GM20000 (cell line): ENCODE measurements at regions not wholly inside any gene's neighbourhood (a gene's known extent, or its start where the extent isn't known, plus 50 kb on each side); places are given as distances from the start of the nearest gene placed in this dataset.
A peak's percentile ranks its signal among the peaks of the same experiment; 100 is the strongest.
"Not testable (repeated sequence)": the region's sequence is repeated elsewhere in the genome, so short reads cannot be mapped to it uniquely, and the experiment has no call there.

Experiments used
- DNase-seq: peaks from one replicate; pipeline ENCODE4 v3.0.0; 2012; ENCODE audit warnings: low spot score
- TF ChIP-seq, protein P1 (sequence below): IDR thresholded peaks from 2 replicates; pipeline ENCODE4 v1.5.1; 2012; ENCODE audit warnings: mild to moderate bottlenecking, control low read depth; ENCODE audit errors: extremely low read depth, missing control alignments

DNA sequence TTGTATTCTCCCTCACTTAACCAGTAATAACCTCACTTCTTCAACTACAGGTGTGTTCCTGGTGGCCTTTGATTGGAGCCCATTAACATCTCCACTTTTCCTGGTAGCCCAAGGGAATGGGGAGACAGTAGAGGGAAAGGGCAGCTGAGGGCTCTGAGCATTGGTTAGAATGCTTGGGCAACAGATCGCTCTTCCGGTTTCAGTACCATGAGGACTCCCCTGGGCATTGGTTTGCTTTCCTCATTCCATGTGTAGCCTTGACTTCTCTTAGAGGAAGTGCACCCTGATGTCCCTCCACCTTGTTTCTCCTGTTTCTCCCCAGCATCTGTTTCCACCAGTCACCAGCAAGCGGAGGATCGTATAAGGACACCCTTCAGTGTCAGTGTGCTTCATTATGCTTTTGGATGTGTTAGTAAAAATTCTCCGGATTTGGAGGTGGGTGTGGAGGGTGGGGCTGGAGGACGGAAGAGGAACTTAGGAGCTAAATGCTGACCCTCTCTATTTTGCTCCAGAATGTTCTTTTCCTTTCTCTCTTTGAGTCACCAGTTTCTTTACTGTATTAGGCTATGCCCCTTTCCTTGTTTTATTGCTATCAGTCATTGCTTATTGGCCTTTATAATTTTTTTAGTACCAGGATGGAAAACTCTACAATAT is 50.6 kb upstream of the ZNG1B start:
- DNase-seq = not testable (repeated sequence)

DNA sequence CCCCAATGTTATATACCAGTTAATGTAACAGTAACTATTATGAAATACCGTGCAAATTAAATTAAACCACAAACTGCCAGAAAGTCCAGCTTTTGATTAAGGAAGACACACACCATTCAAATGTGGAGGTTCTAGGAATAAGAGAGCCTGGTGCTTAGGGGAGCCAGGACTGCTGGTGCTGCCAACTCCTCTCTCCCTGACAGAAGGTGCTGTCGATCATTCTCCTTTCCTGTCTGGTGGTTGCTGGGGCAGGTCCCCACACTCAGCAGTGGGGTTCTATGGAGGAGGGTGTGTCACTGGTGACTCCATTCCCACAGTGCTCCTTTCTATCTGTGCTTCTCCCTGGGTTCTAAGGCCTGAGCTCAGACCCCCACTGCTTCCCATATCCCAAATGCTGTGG is 57.9 kb upstream of the ZNG1B start:
- DNase-seq = not testable (repeated sequence)

DNA sequence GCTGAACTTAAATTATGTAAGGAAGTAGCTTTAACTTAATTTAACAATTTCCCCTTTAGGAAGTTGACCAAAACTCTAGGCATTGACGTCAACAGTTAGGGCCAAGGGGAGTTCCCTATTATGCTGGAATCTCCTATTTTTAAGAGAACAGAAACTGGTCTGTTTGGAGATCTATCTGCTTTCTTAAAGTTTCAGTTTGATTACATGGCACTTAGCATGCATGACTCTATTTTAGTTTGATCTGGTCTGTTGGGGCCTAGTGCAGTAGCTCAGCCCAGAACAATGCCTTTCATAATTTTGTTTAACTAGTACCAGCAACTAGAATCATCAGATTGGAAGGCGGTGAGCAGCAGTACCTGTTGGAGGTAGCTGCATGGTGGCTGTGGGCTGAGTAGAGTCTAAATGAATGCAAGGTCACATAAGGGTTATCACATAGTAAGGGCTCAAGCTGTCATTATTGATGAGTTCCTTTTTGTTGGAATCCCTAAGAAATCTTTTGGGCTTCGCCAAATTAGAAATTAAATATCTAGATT is 60.5 kb upstream of the ZNG1B start:
- TF ChIP-seq, protein P1, sequence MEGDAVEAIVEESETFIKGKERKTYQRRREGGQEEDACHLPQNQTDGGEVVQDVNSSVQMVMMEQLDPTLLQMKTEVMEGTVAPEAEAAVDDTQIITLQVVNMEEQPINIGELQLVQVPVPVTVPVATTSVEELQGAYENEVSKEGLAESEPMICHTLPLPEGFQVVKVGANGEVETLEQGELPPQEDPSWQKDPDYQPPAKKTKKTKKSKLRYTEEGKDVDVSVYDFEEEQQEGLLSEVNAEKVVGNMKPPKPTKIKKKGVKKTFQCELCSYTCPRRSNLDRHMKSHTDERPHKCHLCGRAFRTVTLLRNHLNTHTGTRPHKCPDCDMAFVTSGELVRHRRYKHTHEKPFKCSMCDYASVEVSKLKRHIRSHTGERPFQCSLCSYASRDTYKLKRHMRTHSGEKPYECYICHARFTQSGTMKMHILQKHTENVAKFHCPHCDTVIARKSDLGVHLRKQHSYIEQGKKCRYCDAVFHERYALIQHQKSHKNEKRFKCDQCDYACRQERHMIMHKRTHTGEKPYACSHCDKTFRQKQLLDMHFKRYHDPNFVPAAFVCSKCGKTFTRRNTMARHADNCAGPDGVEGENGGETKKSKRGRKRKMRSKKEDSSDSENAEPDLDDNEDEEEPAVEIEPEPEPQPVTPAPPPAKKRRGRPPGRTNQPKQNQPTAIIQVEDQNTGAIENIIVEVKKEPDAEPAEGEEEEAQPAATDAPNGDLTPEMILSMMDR = no peak
- DNase-seq = peak; percentile 31

DNA sequence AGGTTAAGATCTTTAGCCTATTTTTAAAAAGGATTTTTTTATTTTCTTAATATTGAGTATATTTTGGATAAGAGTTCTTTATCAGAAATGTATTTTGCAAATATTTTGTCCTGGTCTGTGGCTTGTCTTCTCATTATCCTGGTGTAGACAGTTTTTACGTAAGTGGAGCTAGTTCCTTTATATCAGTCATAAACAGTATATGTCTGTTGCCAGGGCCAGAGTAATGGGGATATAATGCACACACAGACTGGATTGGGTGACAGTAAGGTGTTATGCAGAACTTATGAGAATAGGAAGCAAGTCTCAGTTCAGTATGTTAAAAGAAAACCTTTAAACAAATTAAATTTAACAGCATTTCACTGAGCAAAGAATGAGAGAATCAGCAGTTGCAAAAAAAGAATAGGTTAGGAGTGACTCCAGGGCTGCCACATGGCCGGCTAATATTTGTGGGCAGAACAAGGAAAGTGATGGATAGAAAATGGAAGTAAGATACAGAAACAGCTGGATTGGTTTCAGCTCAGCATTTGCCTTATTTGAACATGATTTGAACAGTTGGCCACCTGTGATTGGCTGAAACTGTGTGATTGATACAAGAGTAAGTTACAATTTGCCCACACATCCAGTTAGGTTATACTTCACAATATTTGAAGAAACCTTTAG is 61.1 kb upstream of the ZNG1B start:
- DNase-seq = no peak
- TF ChIP-seq, protein P1 = no peak

DNA sequence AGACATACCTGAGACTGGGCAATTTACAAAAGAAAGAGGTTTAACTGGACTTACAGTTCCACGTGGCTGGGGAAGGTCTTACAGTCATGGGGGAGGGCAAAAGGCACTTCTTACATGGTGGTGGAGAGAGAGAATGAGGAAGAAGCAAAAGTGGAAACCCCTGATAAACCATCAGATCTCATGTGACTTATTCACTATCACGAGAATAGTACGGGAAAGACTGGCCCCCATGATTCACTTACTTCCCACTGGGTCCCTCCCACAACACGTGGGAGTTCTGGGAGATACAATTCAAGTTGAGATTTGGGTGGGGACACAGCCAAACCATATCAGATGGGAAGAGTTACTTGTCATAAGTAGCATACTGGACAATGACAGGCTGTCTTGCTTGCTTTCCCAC is 62.6 kb upstream of the ZNG1B start:
- DNase-seq = not testable (repeated sequence)

DNA sequence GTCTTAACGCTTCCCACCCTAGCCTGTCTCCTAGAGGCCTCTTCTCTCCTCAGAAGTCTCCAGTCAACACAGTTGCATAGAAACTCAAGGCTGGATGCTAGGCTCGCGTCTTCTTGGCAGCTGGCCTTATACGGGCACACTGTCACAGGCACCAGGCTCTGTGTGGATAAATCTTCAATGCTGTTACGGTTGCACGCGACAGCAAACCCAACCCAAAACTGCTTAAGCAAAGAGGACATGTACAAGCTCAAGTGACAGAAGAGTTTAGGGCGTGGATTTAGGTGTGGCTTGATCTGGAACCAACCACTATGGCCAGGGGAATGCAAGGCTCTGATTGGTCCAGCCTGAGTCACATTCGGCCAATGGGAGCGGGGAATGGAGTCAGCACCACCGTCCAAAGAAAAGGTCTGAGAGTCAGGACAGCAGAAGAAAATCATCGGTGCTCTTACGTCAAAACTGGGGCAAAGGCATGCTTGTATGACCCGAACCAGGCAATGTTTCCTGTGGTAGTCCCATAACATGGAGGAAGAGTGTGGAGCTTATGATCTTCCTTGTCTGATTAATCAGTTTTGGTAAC is 65.1 kb upstream of the ZNG1B start:
- DNase-seq = not testable (repeated sequence)

DNA sequence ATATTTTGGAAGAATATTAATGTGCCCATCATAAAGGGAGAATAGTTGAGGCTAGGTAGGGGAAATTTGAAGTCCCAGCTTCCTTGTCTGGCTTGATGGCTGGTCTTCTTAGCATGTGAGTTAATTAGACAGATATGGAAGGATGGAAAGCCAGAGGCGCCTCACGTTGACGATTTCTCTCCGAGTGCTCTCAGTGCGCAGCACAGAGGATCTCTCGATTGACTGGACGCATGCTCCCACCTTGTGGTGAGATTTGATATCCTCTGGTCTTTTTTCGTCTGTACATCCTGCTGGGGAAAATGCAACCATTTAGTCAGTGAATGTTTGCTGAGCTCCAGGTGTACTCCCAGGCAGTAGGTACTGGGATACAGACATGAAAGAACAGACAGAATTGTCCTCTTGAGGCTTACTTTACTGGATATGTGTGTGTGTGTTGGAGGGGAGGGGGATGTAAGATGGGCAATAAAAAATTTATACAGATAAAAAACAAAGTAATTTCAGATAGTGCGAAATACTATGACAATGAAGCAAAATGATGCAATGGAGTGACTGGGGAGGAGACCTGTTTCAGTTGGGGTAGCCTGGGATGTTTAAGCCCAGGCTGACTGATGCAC is 66.9 kb upstream of the ZNG1B start:
- peak; percentile 51 for DNase-seq
- TF ChIP-seq, protein P1 = peak; percentile 29

DNA sequence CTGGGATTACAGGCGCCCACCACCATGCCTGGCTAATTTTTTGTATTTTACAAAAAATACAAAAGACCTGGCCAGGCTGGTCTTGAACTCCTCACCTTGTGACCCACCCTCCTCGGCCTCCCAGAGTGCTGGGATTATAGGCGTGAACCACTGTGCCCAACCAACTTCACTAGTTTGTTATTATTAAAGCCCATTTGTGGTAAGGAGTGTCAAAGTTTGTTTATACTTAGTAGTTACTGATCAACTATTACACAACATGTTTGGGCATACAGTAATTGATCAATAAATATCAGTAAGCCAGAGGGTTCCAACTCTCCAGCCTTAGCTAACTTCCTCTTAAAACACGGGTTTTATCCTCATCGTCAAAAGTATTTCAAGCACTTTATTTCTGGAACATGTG is 67.5 kb upstream of the ZNG1B start:
- TF ChIP-seq, protein P1 = no peak
- no peak for DNase-seq

DNA sequence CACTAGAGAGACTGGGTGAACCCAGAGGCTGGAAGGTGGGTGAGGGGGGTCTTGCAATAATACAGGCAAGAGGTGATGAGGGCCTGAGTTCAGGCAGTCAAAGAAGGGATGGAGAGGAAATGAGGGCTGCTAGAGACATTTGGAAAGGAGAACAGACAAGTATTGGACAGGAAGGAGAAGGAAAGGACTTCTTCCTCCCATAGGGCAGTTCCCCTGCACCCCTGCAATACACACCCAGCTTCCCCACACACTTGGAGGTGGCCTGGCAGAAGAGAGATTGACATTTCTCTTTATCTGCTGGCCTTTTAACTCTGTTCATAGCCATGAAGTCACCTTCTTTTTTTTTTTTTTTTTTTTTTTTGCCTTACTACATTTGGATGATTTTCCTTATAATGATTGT is 68.9 kb upstream of the ZNG1B start:
- not testable (repeated sequence) for DNase-seq

DNA sequence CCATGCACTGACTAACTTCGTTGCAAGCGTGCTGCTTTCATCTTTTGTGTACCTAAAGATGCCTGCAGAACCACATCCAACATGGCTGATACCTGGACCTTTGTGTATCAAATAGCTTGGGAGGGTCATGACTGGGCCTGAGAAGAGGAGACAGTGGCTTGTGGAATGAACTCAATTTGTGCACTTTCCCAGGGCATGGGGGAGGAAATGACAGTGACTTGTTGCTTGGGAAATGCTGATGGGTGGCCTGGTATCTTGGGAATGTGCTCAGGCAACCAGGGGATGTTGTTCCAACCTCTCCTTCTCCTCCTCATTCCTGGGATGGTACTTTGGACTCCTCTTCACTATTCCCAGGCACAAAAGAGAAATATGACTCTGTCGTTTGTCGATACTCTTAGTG is 70.7 kb upstream of the ZNG1B start:
- DNase-seq = not testable (repeated sequence)

DNA sequence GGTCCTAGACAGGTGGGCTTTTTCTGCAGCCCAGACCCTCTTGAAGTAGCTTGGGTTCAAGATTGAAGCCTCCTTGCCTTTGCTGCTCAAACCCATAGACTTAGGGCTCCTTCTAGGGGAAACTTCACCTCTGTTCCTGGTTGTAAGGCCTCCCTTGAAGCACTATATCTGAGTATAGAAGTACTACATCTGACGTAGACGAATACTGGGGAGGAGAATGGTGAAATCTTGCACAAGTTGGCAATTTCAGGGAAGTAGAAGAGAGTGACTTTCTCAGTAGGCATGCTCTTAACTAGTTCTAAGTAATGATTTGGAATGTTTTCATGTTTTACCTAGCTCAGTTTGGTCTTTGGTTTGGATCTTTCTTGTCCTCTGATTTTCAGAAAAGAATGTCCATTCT is 71.7 kb upstream of the ZNG1B start:
- DNase-seq = not testable (repeated sequence)

DNA sequence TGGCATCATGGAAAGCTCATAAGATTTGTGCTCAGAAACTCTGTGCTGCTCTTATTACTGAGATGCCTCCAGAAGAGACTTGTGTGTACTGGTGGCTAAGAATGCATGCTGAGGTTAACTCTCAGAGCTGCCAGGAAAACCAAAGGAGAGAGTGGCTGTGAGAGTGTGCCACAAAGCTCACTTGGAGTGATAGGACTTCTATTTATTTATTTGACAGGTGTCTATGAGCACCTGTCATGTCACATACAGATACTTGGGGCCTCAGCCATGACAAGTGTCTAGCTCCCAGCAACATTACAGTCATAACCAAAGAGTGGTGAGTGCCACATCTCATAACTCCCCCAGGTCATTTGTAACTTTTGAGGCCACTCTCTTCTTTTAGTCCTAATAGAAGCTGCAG is 72.2 kb upstream of the ZNG1B start:
- not testable (repeated sequence) for DNase-seq
